Stimulated activated CD8-positive, alpha-beta memory T cell treated with anti-CD3 and anti-CD28 coated beads, Interleukin-15, amount 100 ng/mL, for 48 hours (primary cell): ENCODE measurements at regions not wholly inside any gene's neighbourhood (a gene's known extent, or its start where the extent isn't known, plus 50 kb on each side); places are given as distances from the start of the nearest gene placed in this dataset.

Source experiments
- DNase-seq, 2 donors: peaks; one replicate each; pipeline ENCODE4 v3.0.0-alpha.2; 2020; ENCODE audit warnings: low read depth in 2 of 2

DNA sequence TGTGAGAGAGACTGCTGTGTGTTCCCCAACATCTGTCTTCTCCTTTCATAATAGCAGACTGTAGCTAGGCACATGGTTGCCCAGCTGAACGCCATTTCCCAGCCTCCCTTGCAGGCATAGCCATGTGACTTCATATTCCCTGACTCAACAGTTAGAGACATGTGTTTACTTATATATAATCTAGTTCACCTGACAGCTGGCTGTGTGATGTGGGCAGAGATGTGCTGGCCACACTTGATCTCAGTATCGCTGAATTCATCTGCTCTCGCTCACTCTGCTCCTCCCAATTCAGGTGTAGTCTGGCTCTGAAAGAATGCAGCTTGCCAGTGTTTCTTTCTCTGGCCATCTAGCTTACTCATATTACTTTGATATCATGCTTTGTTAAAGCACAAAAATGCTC is 52.3 kb upstream of the SEC11C start:
- no peak for DNase-seq
